Astrocyte (in vitro differentiated cells and primary cell): ENCODE measurements at regions not wholly inside any gene's neighbourhood (a gene's known extent, or its start where the extent isn't known, plus 50 kb on each side); places are given as distances from the start of the nearest gene placed in this dataset.

ENCODE experiments used
- DNase-seq: peaks from one replicate; pipeline ENCODE4 v3.0.0-alpha.2; 2010; ENCODE audit warnings: low read depth
- FAIRE-seq: peaks from 2 replicates; lab custom pipeline; 2011; peaks lifted over from hg19 to GRCh38; lab: Jason Lieb, UNC
- H2AFZ ChIP-seq: 2 replicates; pipeline ENCODE4 v1.6.0; 2012; ENCODE audit warnings: low read depth, low read length, inconsistent platforms
- H3K27ac ChIP-seq: 2 replicates; pipeline ENCODE4 v1.5.1; 2011; ENCODE audit warnings: low read depth, low read length, inconsistent platforms
- H3K27me3 ChIP-seq: 2 replicates; pipeline ENCODE4 v1.6.0; 2011; ENCODE audit warnings: low read length, inconsistent platforms; ENCODE audit not compliant: insufficient read depth
- H3K36me3 ChIP-seq: 2 replicates; pipeline ENCODE4 v1.5.1; 2011; ENCODE audit warnings: low read length, inconsistent platforms; ENCODE audit not compliant: insufficient read depth
- H3K4me1 ChIP-seq: 2 replicates; pipeline ENCODE4 v1.5.1; 2011; ENCODE audit warnings: low read length, inconsistent platforms; ENCODE audit not compliant: insufficient read depth
- H3K4me2 ChIP-seq: 2 replicates; pipeline ENCODE4 v1.6.0; 2012; ENCODE audit warnings: low read length, inconsistent platforms
- H3K4me3 ChIP-seq: 2 replicates; pipeline ENCODE4 v1.5.1; 2011; ENCODE audit warnings: low read depth, mild to moderate bottlenecking, low read length, inconsistent platforms; ENCODE audit not compliant: insufficient read depth
- H3K79me2 ChIP-seq: 2 replicates; pipeline ENCODE4 v1.6.0; 2012; ENCODE audit warnings: mild to moderate bottlenecking, low read length, inconsistent platforms; ENCODE audit not compliant: insufficient read depth
- H3K9ac ChIP-seq: 2 replicates; pipeline ENCODE4 v1.6.0; 2012; ENCODE audit warnings: mild to moderate bottlenecking, low read length, inconsistent platforms
- H3K9me3 ChIP-seq: 2 replicates; pipeline ENCODE4 v1.5.1; 2012; ENCODE audit warnings: low read depth, mild to moderate bottlenecking, low read length, inconsistent platforms; ENCODE audit not compliant: insufficient read depth
- H4K20me1 ChIP-seq: 2 replicates; pipeline ENCODE4 v1.6.0; 2012; ENCODE audit warnings: low read length, inconsistent platforms; ENCODE audit not compliant: insufficient read depth
- H3K27ac Mint-ChIP-seq: one replicate; pipeline ENCODE4 v1.8.0; 2021; ENCODE audit warnings: mild to moderate bottlenecking, mixed read lengths; ENCODE audit not compliant: unreplicated experiment
- H3K27me3 Mint-ChIP-seq: one replicate; pipeline ENCODE4 v1.8.0; 2021; ENCODE audit warnings: low read depth, mixed read lengths; ENCODE audit not compliant: unreplicated experiment
- H3K36me3 Mint-ChIP-seq: one replicate; pipeline ENCODE4 v1.8.0; 2021; ENCODE audit warnings: low read depth, mixed read lengths; ENCODE audit not compliant: unreplicated experiment
- H3K4me1 Mint-ChIP-seq: one replicate; pipeline ENCODE4 v1.8.0; 2021; ENCODE audit warnings: low read depth, mixed read lengths; ENCODE audit not compliant: unreplicated experiment
- H3K4me3 Mint-ChIP-seq: one replicate; pipeline ENCODE4 v1.8.0; 2021; ENCODE audit warnings: mild to moderate bottlenecking, moderate library complexity, mixed read lengths; ENCODE audit not compliant: unreplicated experiment
- H3K9me3 Mint-ChIP-seq: one replicate; pipeline ENCODE4 v1.8.0; 2021; ENCODE audit warnings: mild to moderate bottlenecking, mixed read lengths; ENCODE audit not compliant: unreplicated experiment
- EZH2 ChIP-seq: IDR thresholded peaks from 2 replicates; pipeline ENCODE4 v1.6.1; 2012; ENCODE audit warnings: mild to moderate bottlenecking, low read length, inconsistent platforms; ENCODE audit not compliant: insufficient read depth
- TF ChIP-seq, protein P1 (sequence below): IDR thresholded peaks from 2 replicates; pipeline ENCODE4 v1.5.1; 2011; ENCODE audit warnings: low read depth, mild to moderate bottlenecking, inconsistent platforms, low read length, moderate library complexity; ENCODE audit not compliant: insufficient read depth

DNA sequence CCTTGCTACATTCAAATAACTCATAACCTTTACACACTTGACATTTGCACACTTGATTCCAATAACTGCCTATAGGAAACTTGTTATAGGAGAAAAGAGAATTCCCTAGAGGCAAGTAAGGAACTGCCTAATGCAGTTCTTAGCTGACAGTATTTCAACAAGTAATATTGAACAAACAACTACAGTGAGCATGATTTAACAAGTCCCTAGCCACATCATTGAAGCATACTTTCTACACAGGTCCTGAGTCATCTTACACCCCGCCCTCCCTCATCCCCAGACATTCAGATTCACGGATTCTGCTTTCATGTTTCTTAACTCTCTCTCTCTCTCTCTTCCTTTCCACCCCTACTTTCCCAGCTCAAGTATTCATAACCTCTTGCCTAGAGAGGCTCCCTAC is 153.5 kb downstream of the LSM5 start:
- H3K9me3 Mint-ChIP-seq: peaks cover 5% of the 10 kb centered on the region
- Histone ChIP-seq H3K27me3 (no peaks in the 10 kb centered on the region), H2AFZ (no peak overlapping the region), H4K20me1 (no peaks in the 10 kb centered on the region), H3K4me2 (no peak overlapping the region), H3K27ac (no peak overlapping the region), H3K79me2 (no peaks in the 10 kb centered on the region), H3K9ac (no peak overlapping the region), H3K4me1 (no peaks in the 10 kb centered on the region), H3K9me3 (no peaks in the 10 kb centered on the region), H3K36me3 (no peaks in the 10 kb centered on the region), H3K4me3 (no peak overlapping the region)
- peaks cover 4% of the 10 kb centered on the region for H3K4me1 Mint-ChIP-seq
- DNase-seq (no peak), FAIRE-seq (no peak)
- no peak overlapping the region for H3K4me3 Mint-ChIP-seq
- H3K36me3 Mint-ChIP-seq: no peaks in the 10 kb centered on the region
- peaks cover 3% of the 10 kb centered on the region for H3K27me3 Mint-ChIP-seq
- no peak overlapping the region for H3K27ac Mint-ChIP-seq
- TF ChIP-seq EZH2: no peak
- TF ChIP-seq, protein P1, sequence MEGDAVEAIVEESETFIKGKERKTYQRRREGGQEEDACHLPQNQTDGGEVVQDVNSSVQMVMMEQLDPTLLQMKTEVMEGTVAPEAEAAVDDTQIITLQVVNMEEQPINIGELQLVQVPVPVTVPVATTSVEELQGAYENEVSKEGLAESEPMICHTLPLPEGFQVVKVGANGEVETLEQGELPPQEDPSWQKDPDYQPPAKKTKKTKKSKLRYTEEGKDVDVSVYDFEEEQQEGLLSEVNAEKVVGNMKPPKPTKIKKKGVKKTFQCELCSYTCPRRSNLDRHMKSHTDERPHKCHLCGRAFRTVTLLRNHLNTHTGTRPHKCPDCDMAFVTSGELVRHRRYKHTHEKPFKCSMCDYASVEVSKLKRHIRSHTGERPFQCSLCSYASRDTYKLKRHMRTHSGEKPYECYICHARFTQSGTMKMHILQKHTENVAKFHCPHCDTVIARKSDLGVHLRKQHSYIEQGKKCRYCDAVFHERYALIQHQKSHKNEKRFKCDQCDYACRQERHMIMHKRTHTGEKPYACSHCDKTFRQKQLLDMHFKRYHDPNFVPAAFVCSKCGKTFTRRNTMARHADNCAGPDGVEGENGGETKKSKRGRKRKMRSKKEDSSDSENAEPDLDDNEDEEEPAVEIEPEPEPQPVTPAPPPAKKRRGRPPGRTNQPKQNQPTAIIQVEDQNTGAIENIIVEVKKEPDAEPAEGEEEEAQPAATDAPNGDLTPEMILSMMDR: no peak

DNA sequence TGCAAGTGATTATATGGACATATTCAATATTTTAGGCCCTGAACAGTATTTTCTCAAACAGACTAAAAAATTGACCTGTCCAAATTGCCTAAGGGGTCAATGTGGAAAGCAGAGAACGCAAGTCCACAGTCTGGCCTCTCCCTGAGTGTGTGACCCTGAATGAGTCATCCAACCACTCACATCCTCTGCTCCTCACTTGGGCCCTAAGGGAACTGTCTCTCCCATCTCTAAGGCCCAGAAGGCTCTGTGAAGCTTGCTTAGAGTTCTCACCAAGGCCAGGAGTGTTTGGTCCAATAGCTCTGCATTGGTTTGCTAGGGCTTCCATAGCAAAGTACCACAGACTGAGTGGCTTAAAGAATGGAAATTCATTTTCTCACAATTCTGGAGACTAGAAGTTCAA is 155.1 kb downstream of the LSM5 start:
- H3K4me2 ChIP-seq: no peak overlapping the region
- TF ChIP-seq, protein P1: no peak
- no peak for TF ChIP-seq EZH2
- H3K4me3 ChIP-seq: no peak overlapping the region
- no peaks in the 10 kb centered on the region for H3K36me3 Mint-ChIP-seq
- DNase-seq (no peak), FAIRE-seq (no peak)
- peaks cover 9% of the 10 kb centered on the region for H3K9me3 Mint-ChIP-seq
- H3K79me2 ChIP-seq: no peaks in the 10 kb centered on the region
- no peak overlapping the region for H3K27ac ChIP-seq
- no peaks in the 10 kb centered on the region for H3K36me3 ChIP-seq
- no peaks in the 10 kb centered on the region for H3K27me3 ChIP-seq
- H3K4me3 Mint-ChIP-seq: no peak overlapping the region
- peaks cover under 1% of the 10 kb centered on the region for H3K9me3 ChIP-seq
- H3K4me1 ChIP-seq: no peaks in the 10 kb centered on the region
- no peak overlapping the region for H2AFZ ChIP-seq
- peaks cover 4% of the 10 kb centered on the region for H3K4me1 Mint-ChIP-seq
- peaks cover 3% of the 10 kb centered on the region for H3K27me3 Mint-ChIP-seq
- no peaks in the 10 kb centered on the region for H4K20me1 ChIP-seq
- no peak overlapping the region for H3K9ac ChIP-seq
- H3K27ac Mint-ChIP-seq: no peak overlapping the region

DNA sequence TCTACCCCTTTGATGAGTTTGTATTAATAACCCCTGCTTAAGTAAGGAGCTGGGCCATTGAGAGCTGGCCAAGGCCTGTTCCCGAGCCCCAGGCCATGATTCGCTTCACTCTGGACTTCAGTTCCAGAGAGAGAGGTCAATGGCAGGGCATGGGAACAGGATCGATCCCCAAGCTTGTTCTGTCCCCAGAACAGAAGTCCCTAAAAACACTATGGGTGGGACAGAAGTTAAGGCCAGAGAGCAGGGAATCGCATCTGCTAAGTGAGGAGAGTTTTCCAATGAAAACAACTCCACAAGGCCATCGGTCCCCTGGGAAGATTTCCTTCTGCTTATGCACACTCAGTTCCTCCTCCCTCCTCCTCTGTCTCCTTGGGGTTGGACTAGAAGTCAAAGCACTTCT is 159.6 kb downstream of the LSM5 start:
- Histone ChIP-seq H3K9ac (no peak overlapping the region), H3K9me3 (peaks cover 5% of the 10 kb centered on the region), H3K4me2 (no peak overlapping the region), H3K4me3 (no peak overlapping the region), H3K79me2 (no peaks in the 10 kb centered on the region), H3K4me1 (no peaks in the 10 kb centered on the region), H4K20me1 (no peaks in the 10 kb centered on the region), H3K27me3 (no peaks in the 10 kb centered on the region), H3K36me3 (no peaks in the 10 kb centered on the region), H3K27ac (no peak overlapping the region), H2AFZ (no peak overlapping the region)
- peaks cover 7% of the 10 kb centered on the region for H3K9me3 Mint-ChIP-seq
- H3K27ac Mint-ChIP-seq: no peak overlapping the region
- TF ChIP-seq, protein P1: no peak
- TF ChIP-seq EZH2: no peak
- FAIRE-seq: no peak
- H3K4me3 Mint-ChIP-seq: no peak overlapping the region
- H3K4me1 Mint-ChIP-seq: peaks cover 2% of the 10 kb centered on the region
- no peak for DNase-seq
- H3K27me3 Mint-ChIP-seq: no peaks in the 10 kb centered on the region
- no peaks in the 10 kb centered on the region for H3K36me3 Mint-ChIP-seq
